Esophagus muscularis mucosa (tissue), 4 donors: ENCODE measurements at regions not wholly inside any gene's neighbourhood (a gene's known extent, or its start where the extent isn't known, plus 50 kb on each side); places are given as distances from the start of the nearest gene placed in this dataset.

Experiments
- DNase-seq: peaks from one replicate; pipeline ENCODE4 v3.0.0-alpha.2; 2017; ENCODE audit errors: extremely low spot score
- H3K27ac ChIP-seq, 4 donors: fragments of 200-600 bp; sonication (generic); replicated peaks in 1 of 4; 1 replicate in 3 of 4; 2 replicates in 1 of 4; pipeline ENCODE4 v1.5.1; 2016 to 2019; ENCODE audit warnings: mild to moderate bottlenecking in 1 of 4
- H3K27me3 ChIP-seq, 4 donors: fragments of 200-600 bp; sonication (generic); one replicate each; pipeline versions ENCODE4 v1.5.1 to v1.6.0; 2016 to 2019
- H3K36me3 ChIP-seq, 4 donors: fragments of 200-600 bp; sonication (generic); one replicate each; pipeline ENCODE4 v1.5.1; 2016 to 2019
- H3K4me1 ChIP-seq, 4 donors: fragments of 200-600 bp; sonication (generic); one replicate each; pipeline ENCODE4 v1.5.1; 2016 to 2019
- H3K4me3 ChIP-seq, 4 donors: fragments of 200-600 bp; sonication (generic); 1 replicate in 2 of 4; 2 replicates in 2 of 4; pipeline ENCODE4 v1.5.1; 2016 to 2019; ENCODE audit warnings: mild to moderate bottlenecking in 4 of 4, moderate library complexity in 1 of 4
- H3K9me3 ChIP-seq, 4 donors: fragments of 200-600 bp; sonication (generic); 1 replicate in 3 of 4; 2 replicates in 1 of 4; pipeline ENCODE4 v1.5.1; 2016 to 2019
- CTCF ChIP-seq, 3 experiments: fragments of 200-600 bp in 2 of 3; fragments of 450-650 bp in 1 of 3; sonication (generic) in 2 of 3; IDR thresholded peaks; one replicate each; pipeline ENCODE4 v1.5.1; 2017 to 2019; ENCODE audit warnings: antibody characterized with exemption in 3 of 3, mild to moderate bottlenecking in 2 of 3, moderate library complexity in 1 of 3
- EP300 ChIP-seq: sonication (generic); formaldehyde crosslinking; IDR thresholded peaks from one replicate; pipeline ENCODE4 v1.6.1; 2017; ENCODE audit warnings: antibody characterized with exemption
- POLR2A ChIP-seq: fragments of 450-650 bp; IDR thresholded peaks from one replicate; pipeline ENCODE4 v1.6.1; 2017; ENCODE audit warnings: antibody characterized with exemption, moderate library complexity, mild to moderate bottlenecking, low read depth
- POLR2AphosphoS5 ChIP-seq, 2 donors: sonication (generic); formaldehyde crosslinking; IDR thresholded peaks; one replicate each; pipeline ENCODE4 v1.6.1; 2017; ENCODE audit warnings: antibody characterized with exemption in 2 of 2
- WGBS: methylation state at CpG from one replicate; pipeline ENCODE4 v1.1.5; 2018; 5-methylcytosine and 5-hydroxymethylcytosine counted together
- intact Hi-C: fragments of 100-400 bp; cut with DNase I; formaldehyde crosslinking; loops from one replicate; pipeline ENCODE4 v1.15.1; 2023

GRCh38 chr22:44406341-44407170 lies 91.5 kb downstream of the RTL6 start:
- TF ChIP-seq EP300, result no peak
- WGBS, result 88% methylated on average over 11 of the region's 13 CpGs
- intact Hi-C loops, result no loop called here
- DNase-seq, result no peak
- no peaks in the 10 kb centered on the region for H3K27me3 ChIP-seq
- H3K27ac ChIP-seq, result no peak overlapping the region
- H3K4me1 ChIP-seq, result peaks cover 7 to 16% (median 11%) of the 10 kb centered on the region in 4 donors
- no peaks in the 10 kb centered on the region for H3K9me3 ChIP-seq
- no peak overlapping the region for H3K4me3 ChIP-seq
- H3K36me3 ChIP-seq, result no peaks in the 10 kb centered on the region

- H3K4me1 ChIP-seq, result peaks cover 7 to 12% (median 8%) of the 10 kb centered on the region in 4 donors
- intact Hi-C loops, result no loop called here
- 84% methylated on average over 2 of the region's 2 CpGs for WGBS
- H3K27me3 ChIP-seq, result no peaks in the 10 kb centered on the region
- DNase-seq, result no peak
- H3K27ac ChIP-seq, result no peak overlapping the region
- H3K4me3 ChIP-seq, result no peak overlapping the region
- H3K36me3 ChIP-seq, result no peaks in the 10 kb centered on the region
- TF ChIP-seq POLR2A (no peak), CTCF (IDR thresholded peaks at IDR 0.05) (no peak), EP300 (no peak), POLR2AphosphoS5 (IDR thresholded peaks at IDR 0.05) (no peak)
- no peaks in the 10 kb centered on the region for H3K9me3 ChIP-seq
These were observed 92.4 kb downstream of the RTL6 start for GRCh38 chr22:44405661-44406060.

- Histone ChIP-seq H3K9me3 (no peaks in the 10 kb centered on the region), H3K27ac (no peak overlapping the region), H3K27me3 (no peaks in the 10 kb centered on the region), H3K4me1 (peaks cover 0 to under 1% (median 0%) of the 10 kb centered on the region in 4 donors), H3K4me3 (no peak overlapping the region), H3K36me3 (no peaks in the 10 kb centered on the region)
- 88% methylated on average over 16 of the region's 16 CpGs for WGBS
- TF ChIP-seq EP300, result no peak
- TF ChIP-seq POLR2A, result no peak
- no peak for TF ChIP-seq POLR2AphosphoS5 (IDR thresholded peaks at IDR 0.05)
- no peak for TF ChIP-seq CTCF (IDR thresholded peaks at IDR 0.05)
- intact Hi-C loops, result no loop called here
- no peak for DNase-seq
These were observed 91.7 kb upstream of the SHISAL1 start for GRCh38 chr22:44404341-44405020.

- no peaks in the 10 kb centered on the region for H3K9me3 ChIP-seq
- H3K27ac ChIP-seq, result no peak overlapping the region
- 95% methylated on average over 8 of the region's 10 CpGs for WGBS
- H3K27me3 ChIP-seq, result no peaks in the 10 kb centered on the region
- no peak overlapping the region for H3K4me3 ChIP-seq
- DNase-seq, result no peak
- TF ChIP-seq POLR2AphosphoS5 (IDR thresholded peaks at IDR 0.05) (no peak), CTCF (IDR thresholded peaks at IDR 0.05) (no peak), EP300 (no peak), POLR2A (no peak)
- no peaks in the 10 kb centered on the region for H3K36me3 ChIP-seq
- H3K4me1 ChIP-seq, result no peaks in the 10 kb centered on the region
- intact Hi-C loops, result no loop called here
These were observed 91.0 kb upstream of the SHISAL1 start for GRCh38 chr22:44403602-44404329.

GRCh38 chr22:44403166-44403565 lies 90.4 kb upstream of the SHISAL1 start:
- intact Hi-C loops, result no loop called here
- 87% methylated on average over 3 of the region's 5 CpGs for WGBS
- H3K4me1 ChIP-seq, result no peaks in the 10 kb centered on the region

More at GRCh38 chr22:44403166-44403565, 90.4 kb upstream of the SHISAL1 start:
- TF ChIP-seq POLR2A (no peak), CTCF (IDR thresholded peaks at IDR 0.05) (no peak), POLR2AphosphoS5 (IDR thresholded peaks at IDR 0.05) (no peak), EP300 (no peak)
- no peaks in the 10 kb centered on the region for H3K36me3 ChIP-seq
- H3K27me3 ChIP-seq, result no peaks in the 10 kb centered on the region
- no peak overlapping the region for H3K4me3 ChIP-seq
- no peak for DNase-seq
- no peaks in the 10 kb centered on the region for H3K9me3 ChIP-seq
- H3K27ac ChIP-seq, result no peak overlapping the region
